PC-9 (cell line): ENCODE measurements at regions not wholly inside any gene's neighbourhood (a gene's known extent, or its start where the extent isn't known, plus 50 kb on each side); places are given as distances from the start of the nearest gene placed in this dataset.

Experiments used
- BruUV-seq: library from RNA; stranded (reverse); fragments of 400-500 nt; replicated peaks from 2 replicates; lab custom pipeline; 2021; lab: Mats Ljungman, UMichigan
- CTCF ChIA-PET: fragments of 300-600 bp; sonication (Branson Sonifier 250); formaldehyde crosslinking; loops from one replicate; lab custom pipeline; 2022; ENCODE audit warnings: antibody characterized with exemption; lab: Charles Lee
- POLR2A ChIA-PET: fragments of 300-600 bp; sonication (Branson Sonifier 250); formaldehyde crosslinking; loops from one replicate; lab custom pipeline; 2022; ENCODE audit warnings: antibody characterized with exemption; ENCODE audit not compliant: unreplicated experiment; lab: Charles Lee
- DNase-seq, 2 experiments: peaks; one replicate each; pipeline versions ENCODE4 v3.0.0 to v3.0.0-alpha.2; 2015 to 2022; ENCODE audit warnings: mixed read lengths in 1 of 2
- H2AFZ ChIP-seq: fragments of 200-600 bp; sonication (generic); 2 replicates; pipeline ENCODE4 v1.8.1; 2017; ENCODE audit warnings: antibody characterized with exemption
- H3F3A ChIP-seq: fragments of 200-600 bp; sonication (generic); 2 replicates; pipeline ENCODE4 v1.8.1; 2017; ENCODE audit warnings: antibody characterized with exemption, mild to moderate bottlenecking, low read depth; ENCODE audit not compliant: insufficient read depth
- H3K27ac ChIP-seq: fragments of 200-600 bp; sonication (generic); 2 replicates; pipeline ENCODE4 v1.6.1; 2016; ENCODE audit warnings: mixed run types
- H3K27me3 ChIP-seq: fragments of 200-600 bp; sonication (generic); 2 replicates; pipeline ENCODE4 v1.6.1; 2016; ENCODE audit warnings: low read depth, mixed run types; ENCODE audit not compliant: insufficient read depth
- H3K36me3 ChIP-seq: fragments of 200-600 bp; sonication (generic); 2 replicates; pipeline ENCODE4 v1.6.1; 2016; ENCODE audit warnings: low read depth, mixed run types
- H3K4me1 ChIP-seq: fragments of 200-600 bp; sonication (generic); replicated peaks from 2 replicates; pipeline ENCODE4 v1.6.1; 2016; ENCODE audit warnings: mixed run types; ENCODE audit not compliant: insufficient read depth
- H3K4me2 ChIP-seq: fragments of 200-600 bp; sonication (generic); 2 replicates; pipeline ENCODE4 v1.6.1; 2017; ENCODE audit warnings: mixed run types
- H3K4me3 ChIP-seq: fragments of 200-600 bp; sonication (generic); 2 replicates; pipeline ENCODE4 v1.6.1; 2016; ENCODE audit warnings: mixed run types
- H3K79me2 ChIP-seq: fragments of 200-600 bp; sonication (generic); 2 replicates; pipeline ENCODE4 v1.6.1; 2017; ENCODE audit warnings: low read depth, mixed run types
- H3K9me2 ChIP-seq: fragments of 200-600 bp; sonication (generic); 2 replicates; pipeline ENCODE4 v1.8.1; 2017; ENCODE audit warnings: mild to moderate bottlenecking; ENCODE audit not compliant: insufficient read depth
- H3K9me3 ChIP-seq: fragments of 200-600 bp; sonication (generic); 2 replicates; pipeline ENCODE4 v1.8.1; 2016; ENCODE audit warnings: low read depth; ENCODE audit not compliant: insufficient read depth
- H4K20me1 ChIP-seq: fragments of 200-600 bp; sonication (generic); 2 replicates; pipeline ENCODE4 v1.8.1; 2017; ENCODE audit not compliant: insufficient read depth
- CTCF ChIP-seq: fragments of 200-600 bp; sonication (generic); conservative IDR thresholded peaks from 2 replicates; pipeline ENCODE4 v1.6.1; 2017; ENCODE audit warnings: mixed run types, antibody characterized with exemption, mild to moderate bottlenecking, moderate library complexity
- EZH2 ChIP-seq: fragments of 200-600 bp; sonication (generic); IDR thresholded peaks from 2 replicates; pipeline ENCODE4 v1.8.0; 2017; ENCODE audit warnings: antibody characterized with exemption, low read depth
- intact Hi-C: fragments of 100-400 bp; cut with micrococcal nuclease; formaldehyde crosslinking; loops from one replicate; pipeline ENCODE4 v1.10.0; 2022; ENCODE audit not compliant: unreplicated experiment

DNA sequence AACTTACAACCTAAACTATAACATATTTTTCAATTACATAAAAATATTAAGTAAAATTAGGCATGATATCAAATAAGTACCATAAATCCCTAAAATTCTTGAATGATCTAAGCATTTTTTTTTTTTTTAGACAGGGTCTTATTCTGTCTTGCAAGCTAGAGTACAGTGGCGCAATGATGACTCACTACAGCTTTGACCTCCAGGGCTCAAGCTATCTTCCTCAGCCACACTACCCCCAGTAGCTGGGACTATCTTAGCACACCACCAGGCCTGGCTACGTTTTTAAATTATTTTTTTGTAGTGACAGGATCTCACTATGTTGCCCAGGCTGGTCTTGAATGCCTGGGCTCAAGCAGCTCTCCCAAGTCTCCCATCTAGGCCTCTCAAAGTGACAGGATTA, 1042.3 kb downstream of the FSTL5 start:
- no peaks in the 10 kb centered on the region for H4K20me1 ChIP-seq
- BruUV-seq: no TSS peak
- H2AFZ ChIP-seq: no peak overlapping the region
- H3K4me1 ChIP-seq: no peaks in the 10 kb centered on the region
- H3K27me3 ChIP-seq: no peaks in the 10 kb centered on the region
- intact Hi-C loops: no loop called here
- ChIA-PET POLR2A (interaction anchor here (0.6 kb wide), 1 partner anchor 285 kb away, joined by 7 read pairs; no protein-coding TSS in a partner anchor), CTCF (no interaction called here)
- H3K36me3 ChIP-seq: no peaks in the 10 kb centered on the region
- TF ChIP-seq CTCF: no peak
- no peak for TF ChIP-seq EZH2
- no peak overlapping the region for H3K4me3 ChIP-seq
- H3K4me2 ChIP-seq: no peak overlapping the region
- no peaks in the 10 kb centered on the region for H3K79me2 ChIP-seq
- H3K27ac ChIP-seq: no peak overlapping the region
- no peaks in the 10 kb centered on the region for H3K9me3 ChIP-seq
- DNase-seq: no peak
- H3F3A ChIP-seq: no peaks in the 10 kb centered on the region
- no peaks in the 10 kb centered on the region for H3K9me2 ChIP-seq

GRCh38 chr4:161101881-161102280, 1061.9 kb downstream of the FSTL5 start:
- Histone ChIP-seq H2AFZ (no peak overlapping the region), H3K9me3 (no peaks in the 10 kb centered on the region), H3K9me2 (no peaks in the 10 kb centered on the region), H3K36me3 (no peaks in the 10 kb centered on the region), H3K27me3 (no peaks in the 10 kb centered on the region), H3K27ac (no peak overlapping the region), H3K79me2 (no peaks in the 10 kb centered on the region), H3K4me3 (no peak overlapping the region), H3K4me1 (no peaks in the 10 kb centered on the region), H3K4me2 (no peak overlapping the region), H3F3A (no peaks in the 10 kb centered on the region), H4K20me1 (no peaks in the 10 kb centered on the region)
- no peak for TF ChIP-seq EZH2
- TF ChIP-seq CTCF: no peak
- no peak for DNase-seq
- ChIA-PET POLR2A (no interaction called here), CTCF (no interaction called here)
- BruUV-seq: no TSS peak
- intact Hi-C loops: no loop called here

DNA sequence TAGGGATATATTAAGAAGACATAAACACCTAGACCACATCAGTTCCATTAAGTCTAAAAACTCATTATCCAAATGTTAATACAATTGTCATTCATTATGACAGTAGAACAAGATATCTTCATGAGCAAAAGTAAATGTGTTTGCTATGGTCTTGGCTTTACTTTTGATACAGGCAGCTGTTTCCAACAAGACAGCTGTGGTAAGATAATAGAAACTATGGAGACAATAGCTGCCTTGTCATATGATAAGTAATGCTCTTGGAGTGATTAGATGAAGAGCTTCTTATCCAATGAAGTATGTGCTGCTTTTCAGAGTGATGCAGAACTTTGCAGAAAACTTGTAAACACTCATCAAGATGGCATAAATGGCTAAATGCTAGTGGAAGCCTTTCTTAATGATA, 1066.0 kb downstream of the FSTL5 start:
- H3K27me3 ChIP-seq: no peaks in the 10 kb centered on the region
- no peak overlapping the region for H3K27ac ChIP-seq
- no peaks in the 10 kb centered on the region for H3K79me2 ChIP-seq
- CTCF ChIA-PET: no interaction called here
- no peak overlapping the region for H3K4me3 ChIP-seq
- TF ChIP-seq CTCF: no peak
- no peak for TF ChIP-seq EZH2
- BruUV-seq: no TSS peak
- no peak overlapping the region for H2AFZ ChIP-seq
- no peaks in the 10 kb centered on the region for H3K4me1 ChIP-seq
- H3F3A ChIP-seq: no peaks in the 10 kb centered on the region
- DNase-seq: no peak
- H3K9me2 ChIP-seq: no peaks in the 10 kb centered on the region
- H4K20me1 ChIP-seq: no peaks in the 10 kb centered on the region
- no peaks in the 10 kb centered on the region for H3K36me3 ChIP-seq
- intact Hi-C loops: no loop called here
- H3K9me3 ChIP-seq: no peaks in the 10 kb centered on the region
- POLR2A ChIA-PET: no interaction called here
- H3K4me2 ChIP-seq: no peak overlapping the region
